GM19023 (cell line): ENCODE measurements at regions not wholly inside any gene's neighbourhood (a gene's known extent, or its start where the extent isn't known, plus 50 kb on each side); places are given as distances from the start of the nearest gene placed in this dataset.
"Not testable (repeated sequence)": the region's sequence is repeated elsewhere in the genome, so short reads cannot be mapped to it uniquely, and the experiment has no call there.

Source experiments
- ATAC-seq: cut with Tn5 transposase; IDR thresholded peaks from one replicate; pipeline ENCODE4 v1.9.1; 2021; ENCODE audit warnings: mild to moderate bottlenecking, moderate library complexity; ENCODE audit not compliant: unreplicated experiment

- no peak for ATAC-seq
These were observed 689.9 kb upstream of the SEMA6D start for GRCh38 chr15:47027322-47027946.

GRCh38 chr15:47035475-47036406, 681.6 kb upstream of the SEMA6D start:
- no peak for ATAC-seq

- no peak for ATAC-seq
These were observed 680.3 kb upstream of the SEMA6D start for GRCh38 chr15:47037003-47037402.

- no peak for ATAC-seq
These were observed 678.1 kb upstream of the SEMA6D start for GRCh38 chr15:47039225-47039624.

- no peak for ATAC-seq
These were observed 676.0 kb upstream of the SEMA6D start for GRCh38 chr15:47041301-47041700.

- ATAC-seq, result not testable (repeated sequence)
These were observed 669.3 kb upstream of the SEMA6D start for GRCh38 chr15:47047981-47048380.

GRCh38 chr15:47066392-47066791, 650.9 kb upstream of the SEMA6D start:
- no peak for ATAC-seq

GRCh38 chr15:47077846-47078245, 639.5 kb upstream of the SEMA6D start:
- ATAC-seq, result not testable (repeated sequence)

- ATAC-seq, result no peak
These were observed 621.5 kb upstream of the SEMA6D start for GRCh38 chr15:47095833-47096232.

GRCh38 chr15:47098526-47098925, 618.8 kb upstream of the SEMA6D start:
- ATAC-seq, result not testable (repeated sequence)

GRCh38 chr15:47099801-47100200, 617.5 kb upstream of the SEMA6D start:
- ATAC-seq, result not testable (repeated sequence)

- not testable (repeated sequence) for ATAC-seq
These were observed 608.5 kb upstream of the SEMA6D start for GRCh38 chr15:47108800-47109199.

- ATAC-seq, result no peak
These were observed 600.6 kb upstream of the SEMA6D start for GRCh38 chr15:47116698-47117097.

GRCh38 chr15:47119349-47119748, 598.0 kb upstream of the SEMA6D start:
- no peak for ATAC-seq

GRCh38 chr15:47124430-47125102, 592.7 kb upstream of the SEMA6D start:
- ATAC-seq, result no peak

GRCh38 chr15:47129033-47129432, 588.3 kb upstream of the SEMA6D start:
- no peak for ATAC-seq

GRCh38 chr15:47131450-47131849, 585.9 kb upstream of the SEMA6D start:
- not testable (repeated sequence) for ATAC-seq

GRCh38 chr15:47135267-47135666, 582.0 kb upstream of the SEMA6D start:
- no peak for ATAC-seq

- ATAC-seq, result no peak
These were observed 581.1 kb upstream of the SEMA6D start for GRCh38 chr15:47136236-47136635.

- ATAC-seq, result no peak
These were observed 577.3 kb upstream of the SEMA6D start for GRCh38 chr15:47139965-47140364.

- no peak for ATAC-seq
These were observed 559.5 kb upstream of the SEMA6D start for GRCh38 chr15:47157827-47158226.

GRCh38 chr15:47158573-47158972, 558.7 kb upstream of the SEMA6D start:
- ATAC-seq, result no peak
